SK-N-SH treated with all-trans-retinoic acid at 6 μM for 48 hours (cell line): ENCODE measurements at regions not wholly inside any gene's neighbourhood (a gene's known extent, or its start where the extent isn't known, plus 50 kb on each side); places are given as distances from the start of the nearest gene placed in this dataset.

ENCODE experiments used
- ATAC-seq: fragments of 200-7000 bp; cut with Tn5 transposase; 3 replicates; pipeline ENCODE4 v1.9.1; 2020; ENCODE audit warnings: mild to moderate bottlenecking, moderate library complexity
- ARNTL ChIP-seq: fragments of 450-650 bp; formaldehyde crosslinking; IDR thresholded peaks from 2 replicates; pipeline ENCODE4 v1.5.0; 2020; ENCODE audit warnings: low read depth, mild to moderate bottlenecking, moderate library complexity, borderline replicate concordance
- CSRNP3 ChIP-seq: fragments of 250-450 bp; sonication (Bioruptor Pico); IDR thresholded peaks from 2 replicates; pipeline ENCODE4 v1.5.1; 2021; ENCODE audit warnings: mild to moderate bottlenecking, moderate library complexity
- ESRRG ChIP-seq: fragments of 250-450 bp; sonication (Bioruptor Pico); IDR thresholded peaks from 2 replicates; pipeline ENCODE4 v1.6.1; 2021; ENCODE audit warnings: mild to moderate bottlenecking
- ISL1 ChIP-seq: fragments of 250-450 bp; sonication (Bioruptor Pico); IDR thresholded peaks from 2 replicates; pipeline ENCODE4 v2.1.2; 2022; ENCODE audit warnings: mild to moderate bottlenecking, moderate library complexity
- OSR1 ChIP-seq: fragments of 250-450 bp; sonication (Bioruptor Pico); IDR thresholded peaks from 2 replicates; pipeline ENCODE4 v1.8.0; 2022; ENCODE audit warnings: moderate library complexity, mild to moderate bottlenecking, inconsistent platforms
- POU6F1 ChIP-seq: fragments of 250-450 bp; sonication (Bioruptor Pico); IDR thresholded peaks from 2 replicates; pipeline ENCODE4 v1.8.0; 2021; ENCODE audit warnings: low read depth, mild to moderate bottlenecking, moderate library complexity, borderline replicate concordance
- PPARA ChIP-seq: fragments of 250-450 bp; sonication (Bioruptor Pico); IDR thresholded peaks from 2 replicates; pipeline ENCODE4 v1.5.0; 2020; ENCODE audit warnings: mild to moderate bottlenecking, borderline replicate concordance
- SNAI2 ChIP-seq: fragments of 250-450 bp; sonication (Bioruptor Pico); IDR thresholded peaks from 2 replicates; pipeline ENCODE4 v1.5.0; 2020; ENCODE audit warnings: mild to moderate bottlenecking, moderate library complexity
- TCF4 ChIP-seq: fragments of 250-450 bp; sonication (Bioruptor Pico); IDR thresholded peaks from 2 replicates; pipeline ENCODE4 v1.8.0; 2021; ENCODE audit warnings: mild to moderate bottlenecking, moderate library complexity, borderline replicate concordance
- TOX ChIP-seq: fragments of 250-450 bp; sonication (Bioruptor Pico); IDR thresholded peaks from 2 replicates; pipeline ENCODE4 v1.8.0; 2021; ENCODE audit warnings: mild to moderate bottlenecking, moderate library complexity, borderline replicate concordance
- TSHZ2 ChIP-seq: fragments of 250-450 bp; sonication (Bioruptor Pico); IDR thresholded peaks from 2 replicates; pipeline ENCODE4 v1.5.0; 2020; ENCODE audit warnings: mild to moderate bottlenecking, moderate library complexity
- ZC3H10 ChIP-seq: fragments of 250-450 bp; sonication (Bioruptor Pico); IDR thresholded peaks from 2 replicates; pipeline ENCODE4 v1.5.1; 2021; ENCODE audit warnings: mild to moderate bottlenecking, moderate library complexity
- ZFP3 ChIP-seq: fragments of 250-450 bp; sonication (Bioruptor Pico); IDR thresholded peaks from 2 replicates; pipeline ENCODE4 v1.5.0; 2020; ENCODE audit warnings: mild to moderate bottlenecking, moderate library complexity
- ZFP30 ChIP-seq: fragments of 450-650 bp; formaldehyde crosslinking; IDR thresholded peaks from 2 replicates; pipeline ENCODE4 v1.5.0; 2022; ENCODE audit warnings: mild to moderate bottlenecking, moderate library complexity
- ZNF565 ChIP-seq: fragments of 450-650 bp; formaldehyde crosslinking; conservative IDR thresholded peaks from 2 replicates; pipeline ENCODE4 v1.5.0; 2020; ENCODE audit warnings: low read depth, mild to moderate bottlenecking, moderate library complexity
- ZNF70 ChIP-seq: fragments of 450-650 bp; formaldehyde crosslinking; IDR thresholded peaks from 2 replicates; pipeline ENCODE4 v1.5.0; 2020; ENCODE audit warnings: mild to moderate bottlenecking, moderate library complexity
- ZNF8 ChIP-seq: fragments of 450-650 bp; formaldehyde crosslinking; IDR thresholded peaks from 2 replicates; pipeline ENCODE4 v1.5.0; 2020; ENCODE audit warnings: mild to moderate bottlenecking, moderate library complexity

GRCh38 chr1:163709636-163710035 lies 387.9 kb downstream of the NUF2 start:
- ATAC-seq, result no peak
- TF ChIP-seq ZNF565 (CRISPR knock-in tag), result no peak
- TF ChIP-seq TSHZ2, result no peak
- no peak for TF ChIP-seq ZC3H10
- no peak for TF ChIP-seq ESRRG (CRISPR knock-in tag)
- no peak for TF ChIP-seq ZFP3 (CRISPR knock-in tag)
- no peak for TF ChIP-seq CSRNP3 (CRISPR knock-in tag)
- no peak for TF ChIP-seq TOX (CRISPR knock-in tag)
- no peak for TF ChIP-seq POU6F1 (CRISPR knock-in tag)
- TF ChIP-seq ZNF70 (CRISPR knock-in tag), result no peak
- TF ChIP-seq ISL1 (CRISPR knock-in tag), result no peak
- TF ChIP-seq ZFP30 (CRISPR knock-in tag), result no peak
- TF ChIP-seq TCF4, result no peak

- no peak for ATAC-seq
- TF ChIP-seq TSHZ2 (no peak), ZNF8 (CRISPR knock-in tag) (no peak)
- TF ChIP-seq, all 23 proteins: peak for 0
These were observed 390.6 kb downstream of the NUF2 start for GRCh38 chr1:163712321-163712720.

- ATAC-seq, result no peak
- TF ChIP-seq CSRNP3 (CRISPR knock-in tag) (no peak), POU6F1 (CRISPR knock-in tag) (no peak), ZNF70 (CRISPR knock-in tag) (no peak), ZNF8 (CRISPR knock-in tag) (no peak), ARNTL (no peak), TOX (CRISPR knock-in tag) (no peak), OSR1 (no peak), SNAI2 (CRISPR knock-in tag) (no peak)
These were observed 398.5 kb downstream of the NUF2 start for GRCh38 chr1:163720294-163720693.

- no peak for ATAC-seq
- TF ChIP-seq ZNF8 (CRISPR knock-in tag), result no peak
- no peak for TF ChIP-seq TSHZ2
- no peak for TF ChIP-seq PPARA (CRISPR knock-in tag)
- TF ChIP-seq POU6F1 (CRISPR knock-in tag), result no peak
These were observed 403.8 kb downstream of the NUF2 start for GRCh38 chr1:163725551-163725950.
